HL-60 (cell line): ENCODE measurements at regions not wholly inside any gene's neighbourhood (a gene's known extent, or its start where the extent isn't known, plus 50 kb on each side); places are given as distances from the start of the nearest gene placed in this dataset.
A peak's percentile ranks its signal among the peaks of the same experiment; 100 is the strongest.

Source experiments
- DNase-seq, 2 experiments: peaks; one replicate each; pipeline ENCODE4 v3.0.0-alpha.2; 2010 to 2020; ENCODE audit warnings: low read depth in 1 of 2, low spot score in 1 of 2
- H3K27ac ChIP-seq: fragments of 250-450 bp; sonication (Bioruptor Pico); replicated peaks from 2 replicates; pipeline ENCODE4 v1.5.1; 2020; ENCODE audit warnings: mild to moderate bottlenecking, moderate library complexity
- H3K27me3 ChIP-seq: fragments of 250-450 bp; sonication (Bioruptor Pico); 2 replicates; pipeline ENCODE4 v1.5.1; 2021; ENCODE audit warnings: mild to moderate bottlenecking, moderate library complexity; ENCODE audit not compliant: insufficient read depth, poor library complexity, severe bottlenecking
- H3K4me3 ChIP-seq: replicated peaks from 2 replicates; pipeline ENCODE4 v1.5.1; 2011; ENCODE audit warnings: mild to moderate bottlenecking, control low read depth, low read length; ENCODE audit not compliant: insufficient read depth
- GABPA ChIP-seq: IDR thresholded peaks from 2 replicates; pipeline ENCODE4 v1.6.1; 2012; ENCODE audit warnings: low read depth
- POLR2AphosphoS5 ChIP-seq: IDR thresholded peaks from 2 replicates; pipeline ENCODE4 v1.6.1; 2012; ENCODE audit warnings: low read depth
- SPI1 ChIP-seq: IDR thresholded peaks from 2 replicates; pipeline ENCODE4 v1.6.1; 2012; ENCODE audit warnings: low read depth, mild to moderate bottlenecking, borderline replicate concordance
- TF ChIP-seq, protein P1 (sequence below): IDR thresholded peaks from 2 replicates; pipeline ENCODE4 v1.6.1; 2012; ENCODE audit warnings: low read depth; ENCODE audit not compliant: insufficient replicate concordance
- TF ChIP-seq, protein P2 (sequence below): IDR thresholded peaks from one replicate; pipeline ENCODE4 v1.5.1; 2011; ENCODE audit warnings: low read length, control low read depth, inconsistent platforms; ENCODE audit not compliant: insufficient read depth

DNA sequence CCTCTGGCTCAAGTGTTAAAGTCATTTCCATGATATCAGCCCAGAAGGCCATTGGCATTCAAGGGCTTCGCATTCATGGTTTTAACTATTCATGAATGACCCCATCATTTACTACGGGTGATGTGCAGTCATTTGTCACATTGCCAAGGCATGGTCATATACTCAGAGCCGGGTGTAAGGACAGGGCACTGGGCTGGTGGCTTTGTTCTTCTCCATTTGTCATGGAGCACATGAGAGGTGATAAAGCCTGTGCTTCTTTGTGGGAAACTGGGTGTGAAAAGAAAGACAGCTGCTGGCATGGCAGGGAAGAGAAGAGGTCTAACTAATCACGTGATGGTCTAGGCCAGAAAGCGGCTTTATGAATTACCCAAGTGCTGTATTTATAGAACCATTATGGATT lies 132.2 kb upstream of the PLXNA4 start:
- TF ChIP-seq, protein P1, sequence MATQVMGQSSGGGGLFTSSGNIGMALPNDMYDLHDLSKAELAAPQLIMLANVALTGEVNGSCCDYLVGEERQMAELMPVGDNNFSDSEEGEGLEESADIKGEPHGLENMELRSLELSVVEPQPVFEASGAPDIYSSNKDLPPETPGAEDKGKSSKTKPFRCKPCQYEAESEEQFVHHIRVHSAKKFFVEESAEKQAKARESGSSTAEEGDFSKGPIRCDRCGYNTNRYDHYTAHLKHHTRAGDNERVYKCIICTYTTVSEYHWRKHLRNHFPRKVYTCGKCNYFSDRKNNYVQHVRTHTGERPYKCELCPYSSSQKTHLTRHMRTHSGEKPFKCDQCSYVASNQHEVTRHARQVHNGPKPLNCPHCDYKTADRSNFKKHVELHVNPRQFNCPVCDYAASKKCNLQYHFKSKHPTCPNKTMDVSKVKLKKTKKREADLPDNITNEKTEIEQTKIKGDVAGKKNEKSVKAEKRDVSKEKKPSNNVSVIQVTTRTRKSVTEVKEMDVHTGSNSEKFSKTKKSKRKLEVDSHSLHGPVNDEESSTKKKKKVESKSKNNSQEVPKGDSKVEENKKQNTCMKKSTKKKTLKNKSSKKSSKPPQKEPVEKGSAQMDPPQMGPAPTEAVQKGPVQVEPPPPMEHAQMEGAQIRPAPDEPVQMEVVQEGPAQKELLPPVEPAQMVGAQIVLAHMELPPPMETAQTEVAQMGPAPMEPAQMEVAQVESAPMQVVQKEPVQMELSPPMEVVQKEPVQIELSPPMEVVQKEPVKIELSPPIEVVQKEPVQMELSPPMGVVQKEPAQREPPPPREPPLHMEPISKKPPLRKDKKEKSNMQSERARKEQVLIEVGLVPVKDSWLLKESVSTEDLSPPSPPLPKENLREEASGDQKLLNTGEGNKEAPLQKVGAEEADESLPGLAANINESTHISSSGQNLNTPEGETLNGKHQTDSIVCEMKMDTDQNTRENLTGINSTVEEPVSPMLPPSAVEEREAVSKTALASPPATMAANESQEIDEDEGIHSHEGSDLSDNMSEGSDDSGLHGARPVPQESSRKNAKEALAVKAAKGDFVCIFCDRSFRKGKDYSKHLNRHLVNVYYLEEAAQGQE = no peak
- TF ChIP-seq, protein P2, sequence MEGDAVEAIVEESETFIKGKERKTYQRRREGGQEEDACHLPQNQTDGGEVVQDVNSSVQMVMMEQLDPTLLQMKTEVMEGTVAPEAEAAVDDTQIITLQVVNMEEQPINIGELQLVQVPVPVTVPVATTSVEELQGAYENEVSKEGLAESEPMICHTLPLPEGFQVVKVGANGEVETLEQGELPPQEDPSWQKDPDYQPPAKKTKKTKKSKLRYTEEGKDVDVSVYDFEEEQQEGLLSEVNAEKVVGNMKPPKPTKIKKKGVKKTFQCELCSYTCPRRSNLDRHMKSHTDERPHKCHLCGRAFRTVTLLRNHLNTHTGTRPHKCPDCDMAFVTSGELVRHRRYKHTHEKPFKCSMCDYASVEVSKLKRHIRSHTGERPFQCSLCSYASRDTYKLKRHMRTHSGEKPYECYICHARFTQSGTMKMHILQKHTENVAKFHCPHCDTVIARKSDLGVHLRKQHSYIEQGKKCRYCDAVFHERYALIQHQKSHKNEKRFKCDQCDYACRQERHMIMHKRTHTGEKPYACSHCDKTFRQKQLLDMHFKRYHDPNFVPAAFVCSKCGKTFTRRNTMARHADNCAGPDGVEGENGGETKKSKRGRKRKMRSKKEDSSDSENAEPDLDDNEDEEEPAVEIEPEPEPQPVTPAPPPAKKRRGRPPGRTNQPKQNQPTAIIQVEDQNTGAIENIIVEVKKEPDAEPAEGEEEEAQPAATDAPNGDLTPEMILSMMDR = no peak
- TF ChIP-seq POLR2AphosphoS5 (no peak), GABPA (no peak)
- Histone ChIP-seq H3K27me3 (no peaks in the 10 kb centered on the region), H3K27ac (no peak overlapping the region), H3K4me3 (no peak overlapping the region)
- no peak for DNase-seq

DNA sequence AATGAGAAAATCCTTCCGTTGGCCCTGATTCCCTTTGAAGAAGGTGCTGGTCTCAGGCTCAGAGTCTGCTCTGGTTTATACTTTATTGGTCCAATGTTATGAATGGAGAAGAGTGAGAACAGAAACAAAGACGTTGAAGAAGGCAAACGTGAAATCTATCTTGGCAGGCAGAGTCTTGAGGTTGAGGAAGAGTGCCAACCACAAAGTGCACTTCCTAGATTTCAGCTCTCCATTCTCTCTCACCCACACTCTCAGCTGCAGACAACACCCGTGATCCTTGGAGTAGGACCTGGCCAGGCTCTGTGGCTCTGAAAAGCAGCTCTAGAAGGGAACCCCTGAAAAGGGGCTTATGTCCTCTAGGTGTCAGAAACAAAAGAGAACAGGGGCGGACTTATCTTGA lies 128.9 kb upstream of the PLXNA4 start:
- TF ChIP-seq, protein P2 = no peak
- TF ChIP-seq SPI1 (peak; percentile 48; the same call in 1 of the 2 replicates), GABPA (no peak)

DNA sequence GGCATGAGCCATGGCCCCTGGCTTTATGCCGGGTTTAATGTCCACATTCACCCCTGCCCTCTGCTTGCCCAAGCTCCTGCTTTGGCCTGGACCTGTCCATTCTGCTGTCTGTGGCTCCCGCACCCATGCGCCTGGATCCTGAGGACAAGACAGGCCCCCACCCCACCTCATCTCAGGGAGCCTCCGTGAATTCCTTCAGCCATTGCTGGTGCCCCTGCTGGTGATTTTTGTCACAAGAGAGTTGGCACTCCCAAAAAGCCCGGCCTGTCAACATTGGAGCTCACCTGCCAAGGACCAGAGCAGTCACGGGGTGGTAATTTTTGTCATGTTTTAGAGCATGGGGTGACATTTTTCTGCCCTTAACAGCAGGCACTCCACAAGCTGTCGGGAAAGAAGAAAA lies 127.5 kb upstream of the PLXNA4 start:
- DNase-seq = no peak
- Histone ChIP-seq H3K27me3 (no peaks in the 10 kb centered on the region), H3K4me3 (no peak overlapping the region), H3K27ac (no peak overlapping the region)
- TF ChIP-seq SPI1 = no peak
- TF ChIP-seq GABPA = no peak
- no peak for TF ChIP-seq POLR2AphosphoS5
- TF ChIP-seq, protein P2 = no peak
- TF ChIP-seq, protein P1 = no peak

More for the DNA sequence above, 128.9 kb upstream of the PLXNA4 start:
- H3K27ac ChIP-seq = no peak overlapping the region
- peak in 1 of 2 experiments; percentile 24 for DNase-seq
- no peaks in the 10 kb centered on the region for H3K27me3 ChIP-seq
- H3K4me3 ChIP-seq = no peak overlapping the region

DNA sequence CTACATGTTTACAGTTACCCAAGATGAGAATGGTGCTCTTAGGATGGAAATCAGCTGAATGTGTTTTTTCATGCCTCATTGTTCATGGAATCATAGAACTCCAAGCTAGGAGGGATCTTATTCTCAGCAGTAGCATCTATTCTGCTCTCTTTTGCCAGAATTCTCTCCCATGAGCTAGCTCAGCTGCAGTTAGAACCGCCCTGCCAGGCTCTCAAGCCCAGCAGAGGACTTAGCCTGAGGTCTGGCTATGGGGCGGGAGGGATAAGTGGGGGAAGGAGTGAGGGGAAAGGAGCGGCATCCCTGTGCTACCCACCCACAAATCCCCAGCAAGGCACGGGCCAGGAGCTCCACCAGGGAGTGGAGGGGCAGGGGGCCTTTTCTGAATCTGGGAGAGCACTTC lies 120.7 kb upstream of the PLXNA4 start:
- TF ChIP-seq POLR2AphosphoS5 = no peak
- TF ChIP-seq, protein P1 = no peak
- no peak for TF ChIP-seq SPI1
- TF ChIP-seq GABPA = no peak
- TF ChIP-seq, protein P2 = no peak
- Histone ChIP-seq H3K27ac (no peak overlapping the region), H3K27me3 (no peaks in the 10 kb centered on the region), H3K4me3 (no peak overlapping the region)
- DNase-seq = no peak
